Suppressor macrophage treated with lipopolysaccharide for 4 hours (primary cell): ENCODE measurements at regions not wholly inside any gene's neighbourhood (a gene's known extent, or its start where the extent isn't known, plus 50 kb on each side); places are given as distances from the start of the nearest gene placed in this dataset.
"Not testable (repeated sequence)": the region's sequence is repeated elsewhere in the genome, so short reads cannot be mapped to it uniquely, and the experiment has no call there.

Source experiments
- DNase-seq: peaks from one replicate; pipeline ENCODE4 v3.0.0-alpha.2; 2020

GRCh38 chr1:178020968-178021640 is 51.2 kb upstream of the SEC16B start:
- no peak for DNase-seq

- no peak for DNase-seq
These were observed 52.1 kb upstream of the SEC16B start for GRCh38 chr1:178021950-178022349.

- no peak for DNase-seq
These were observed 53.3 kb upstream of the SEC16B start for GRCh38 chr1:178023181-178023618.

DNA sequence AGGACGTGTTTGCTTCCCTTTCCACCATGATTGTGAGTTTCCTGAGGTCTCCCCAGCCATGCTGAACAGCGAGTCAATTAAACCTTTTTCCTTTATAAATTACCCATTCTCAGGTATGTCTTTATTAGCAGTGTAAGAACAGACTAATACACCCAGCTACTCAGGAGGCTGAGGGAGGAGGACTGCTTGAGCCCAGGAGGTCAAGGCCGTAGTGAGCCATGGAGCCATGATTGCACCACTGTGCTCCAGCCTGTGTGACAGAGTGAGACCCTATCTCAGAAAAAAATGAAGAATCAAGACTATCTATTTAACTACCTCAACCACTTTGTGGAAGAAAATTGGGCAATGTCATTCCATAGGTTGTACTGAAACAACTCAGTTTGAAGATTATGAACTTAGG is 54.6 kb upstream of the SEC16B start:
- DNase-seq = no peak

DNA sequence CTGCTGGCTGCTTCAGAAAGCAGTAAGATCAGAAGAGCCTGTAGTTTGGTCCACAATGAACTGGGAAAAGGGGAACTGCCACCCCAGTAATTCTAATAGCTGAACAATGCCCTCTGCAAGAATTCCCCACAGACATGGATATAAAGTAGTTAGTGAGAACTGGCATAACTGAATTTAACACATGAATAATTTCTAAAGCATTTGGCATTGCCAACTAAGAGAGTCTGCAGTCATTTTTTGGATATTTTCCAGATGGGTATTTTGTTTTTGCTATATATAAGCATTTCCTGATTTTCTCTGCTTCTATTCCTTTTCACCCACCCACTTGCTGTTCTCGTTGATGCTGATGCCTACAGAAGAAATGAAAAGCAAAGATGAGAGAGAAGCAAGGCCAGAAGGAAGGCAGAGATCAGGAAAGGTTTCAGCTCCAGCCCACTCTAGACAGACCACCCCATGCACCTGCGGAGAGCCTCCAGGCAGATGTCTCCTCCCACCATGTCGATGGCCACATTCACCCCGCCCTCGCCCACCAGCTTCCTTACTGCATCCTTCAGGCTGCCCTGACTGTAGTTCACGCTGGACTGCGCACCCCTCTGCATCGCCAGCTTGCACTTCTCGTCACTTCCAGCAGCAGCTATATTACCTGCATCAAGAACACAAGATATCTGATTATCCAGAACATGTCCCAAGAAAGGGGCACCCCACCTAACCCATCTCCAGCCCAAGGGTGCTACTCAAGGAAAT is 55.9 kb upstream of the SEC16B start:
- no peak for DNase-seq

GRCh38 chr1:178028841-178029481 is 59.1 kb upstream of the SEC16B start:
- DNase-seq = no peak

DNA sequence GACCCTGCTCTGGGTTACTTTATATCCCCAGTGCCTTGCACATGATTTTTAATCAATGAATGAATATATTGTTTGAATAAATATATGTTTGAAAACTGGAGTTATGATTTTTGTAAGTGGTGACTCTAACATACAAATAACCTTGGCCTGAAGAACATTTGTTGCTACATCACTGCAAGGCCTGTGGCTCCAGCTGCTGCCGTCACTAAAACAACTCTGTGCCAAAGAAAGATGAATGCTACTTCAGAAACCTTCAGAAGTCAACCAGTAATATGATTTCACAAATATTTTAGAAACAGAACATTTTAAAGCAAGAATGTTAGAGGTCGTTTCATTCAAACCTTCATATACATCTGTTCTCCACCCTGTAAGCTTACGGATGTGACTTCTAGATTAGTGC is 60.6 kb upstream of the SEC16B start:
- DNase-seq = no peak

DNA sequence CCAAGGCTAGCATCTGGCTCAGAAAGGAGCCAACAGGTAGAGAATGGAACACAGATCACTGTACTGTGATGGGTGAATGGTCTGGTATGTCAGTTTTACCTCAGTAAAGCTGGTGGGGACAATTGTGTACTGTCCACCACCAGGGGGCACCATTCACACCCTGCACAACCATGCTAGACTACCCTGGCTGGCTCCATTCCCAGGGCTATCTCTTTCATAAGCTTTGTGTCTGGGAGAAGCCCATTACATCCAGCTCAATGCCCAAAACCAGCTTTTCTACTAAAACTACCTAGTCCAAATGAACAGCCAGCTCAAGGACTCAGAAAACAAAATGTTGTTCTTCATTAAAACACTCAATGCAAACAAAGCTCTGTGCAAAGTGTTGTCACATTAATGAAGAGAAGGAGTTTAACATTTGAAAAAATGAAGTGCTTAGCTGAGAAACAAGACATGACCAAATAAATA is 62.0 kb upstream of the RASAL2 start:
- peak; percentile 84 for DNase-seq

- no peak for DNase-seq
These were observed 60.9 kb upstream of the RASAL2 start for GRCh38 chr1:178033019-178033418.

- no peak for DNase-seq
These were observed 59.2 kb upstream of the RASAL2 start for GRCh38 chr1:178034676-178035075.

- no peak for DNase-seq
These were observed 57.8 kb upstream of the RASAL2 start for GRCh38 chr1:178036090-178036489.

- DNase-seq = peak; percentile 90
These were observed 56.2 kb upstream of the RASAL2 start for GRCh38 chr1:178037510-178038253.

GRCh38 chr1:178038372-178038771 is 55.5 kb upstream of the RASAL2 start:
- DNase-seq = no peak

DNA sequence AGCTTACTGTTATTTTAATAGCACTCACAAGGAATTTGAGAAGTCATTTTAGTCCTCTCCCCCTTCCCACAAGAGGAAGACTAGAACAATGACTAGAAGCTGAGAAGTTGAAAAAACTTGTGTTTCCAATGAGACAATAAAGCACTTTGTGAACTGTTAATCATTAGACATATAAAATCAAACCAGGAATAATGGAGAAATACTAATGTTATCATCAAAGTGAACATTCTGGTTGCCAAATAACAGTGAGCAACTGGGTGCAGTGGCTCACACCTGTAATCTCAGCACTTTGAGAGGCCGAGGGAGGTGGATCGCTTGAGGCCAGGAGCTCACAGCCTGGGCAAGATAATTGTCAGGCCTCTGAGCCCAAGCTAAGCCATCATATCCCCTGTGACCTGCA is 54.0 kb upstream of the RASAL2 start:
- no peak for DNase-seq

DNA sequence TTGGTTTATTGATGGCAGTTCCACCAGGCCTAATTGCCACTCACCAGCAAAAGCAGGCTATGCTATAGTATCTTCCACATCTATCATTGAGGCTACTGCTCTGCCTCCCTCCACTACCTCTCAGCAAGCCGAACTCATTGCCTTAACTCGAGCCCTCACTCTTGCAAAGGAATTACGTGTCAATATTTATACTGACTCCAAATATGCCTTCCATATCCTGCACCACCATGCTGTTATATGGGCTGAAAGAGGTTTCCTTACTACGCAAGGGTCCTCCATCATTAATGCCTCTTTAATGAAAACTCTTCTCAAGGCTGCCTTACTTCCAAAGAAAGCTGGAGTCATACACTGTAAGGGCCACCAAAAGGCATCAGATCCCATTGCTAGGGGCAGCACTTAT is 50.0 kb upstream of the RASAL2 start:
- DNase-seq = not testable (repeated sequence)
